GM12891 (cell line): ENCODE measurements at regions not wholly inside any gene's neighbourhood (a gene's known extent, or its start where the extent isn't known, plus 50 kb on each side); places are given as distances from the start of the nearest gene placed in this dataset.

ENCODE experiments used
- PAX5 ChIP-seq: IDR thresholded peaks from 2 replicates; pipeline ENCODE4 v1.6.1; 2011; ENCODE audit warnings: low read length, moderate library complexity, mild to moderate bottlenecking; ENCODE audit not compliant: insufficient read depth, severe bottlenecking
- POLR2A ChIP-seq: IDR thresholded peaks from 2 replicates; pipeline ENCODE4 v1.6.1; 2011; ENCODE audit warnings: low read depth, low read length, control low read depth
- POLR2AphosphoS5 ChIP-seq: IDR thresholded peaks from 2 replicates; pipeline ENCODE4 v1.6.1; 2011; ENCODE audit warnings: low read depth, low read length, control low read depth
- POU2F2 ChIP-seq: IDR thresholded peaks from 2 replicates; pipeline ENCODE4 v1.6.1; 2011; ENCODE audit warnings: low read depth, mild to moderate bottlenecking, control low read depth, low read length, moderate library complexity
- SPI1 ChIP-seq: IDR thresholded peaks from 2 replicates; pipeline ENCODE4 v1.6.1; 2011; ENCODE audit warnings: low read depth, low read length, control low read depth
- TAF1 ChIP-seq: IDR thresholded peaks from 2 replicates; pipeline ENCODE4 v1.6.1; 2011; ENCODE audit warnings: low read depth, low read length, control low read depth

DNA sequence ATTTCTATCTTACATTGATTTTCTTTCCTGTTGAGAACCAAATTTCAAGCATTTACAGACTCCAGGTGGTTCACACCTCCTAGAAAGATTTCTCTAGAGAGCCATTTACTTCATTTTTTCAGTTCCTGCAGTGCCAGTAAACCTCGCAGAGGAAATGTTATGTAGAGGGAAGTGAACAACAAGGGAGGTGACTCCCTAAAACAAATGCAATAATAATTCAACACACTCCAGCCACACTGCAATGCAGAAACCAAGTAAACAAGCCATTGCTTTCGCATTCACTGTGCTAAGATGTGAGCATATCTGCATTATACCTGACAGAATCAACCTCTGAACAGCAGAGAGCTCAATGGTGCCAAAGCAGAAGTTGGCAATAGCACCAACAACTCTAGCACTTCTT, 215.1 kb downstream of the RBM26 start:
- TF ChIP-seq POLR2A (no peak), POLR2AphosphoS5 (no peak), TAF1 (no peak), PAX5 (no peak), SPI1 (0 out of 2 replicates have a peak, but pooled peaks have one; percentile 43), POU2F2 (no peak)
